Cerebellar cortex (tissue), 1 donor: ENCODE measurements at regions not wholly inside any gene's neighbourhood (a gene's known extent, or its start where the extent isn't known, plus 50 kb on each side); places are given as distances from the start of the nearest gene placed in this dataset.
"Not testable (repeated sequence)": the region's sequence is repeated elsewhere in the genome, so short reads cannot be mapped to it uniquely, and the experiment has no call there.

ENCODE experiments used
- DNase-seq: peaks from one replicate; pipeline ENCODE4 v3.0.0-alpha.2; 2015; ENCODE audit warnings: low spot score

- not testable (repeated sequence) for DNase-seq
Observed at GRCh38 chr16:22572331-22573224, 61.9 kb downstream of the NPIPB5 start.

GRCh38 chr16:22573225-22573530, 62.5 kb downstream of the NPIPB5 start:
- not testable (repeated sequence) for DNase-seq

- DNase-seq, result not testable (repeated sequence)
Observed at GRCh38 chr16:22576506-22576905, 65.8 kb downstream of the NPIPB5 start.

- DNase-seq, result not testable (repeated sequence)
Observed at GRCh38 chr16:22583195-22583594, 72.5 kb downstream of the NPIPB5 start.

GRCh38 chr16:22584459-22584858, 73.8 kb downstream of the NPIPB5 start:
- DNase-seq, result not testable (repeated sequence)

- DNase-seq, result not testable (repeated sequence)
Observed at GRCh38 chr16:22584941-22585340, 74.2 kb downstream of the NPIPB5 start.

GRCh38 chr16:22585431-22585830, 74.7 kb downstream of the NPIPB5 start:
- not testable (repeated sequence) for DNase-seq

- DNase-seq, result not testable (repeated sequence)
Observed at GRCh38 chr16:22586732-22587131, 76.0 kb downstream of the NPIPB5 start.

GRCh38 chr16:22589757-22590156, 79.1 kb downstream of the NPIPB5 start:
- not testable (repeated sequence) for DNase-seq

- DNase-seq, result not testable (repeated sequence)
Observed at GRCh38 chr16:22596445-22597045, 85.9 kb downstream of the NPIPB5 start.

- not testable (repeated sequence) for DNase-seq
Observed at GRCh38 chr16:22603744-22604143, 93.1 kb downstream of the NPIPB5 start.

GRCh38 chr16:22606619-22607018, 95.9 kb downstream of the NPIPB5 start:
- not testable (repeated sequence) for DNase-seq

GRCh38 chr16:22609798-22610197, 99.1 kb downstream of the NPIPB5 start:
- DNase-seq, result not testable (repeated sequence)

- not testable (repeated sequence) for DNase-seq
Observed at GRCh38 chr16:22611128-22611527, 100.4 kb downstream of the NPIPB5 start.

- no peak for DNase-seq
Observed at GRCh38 chr16:22614271-22614947, 103.7 kb downstream of the NPIPB5 start.

GRCh38 chr16:22618842-22619241, 108.2 kb downstream of the NPIPB5 start:
- no peak for DNase-seq

- no peak for DNase-seq
Observed at GRCh38 chr16:22621586-22622155, 111.0 kb downstream of the NPIPB5 start.

GRCh38 chr16:22622703-22623102, 112.0 kb downstream of the NPIPB5 start:
- no peak for DNase-seq

- no peak for DNase-seq
Observed at GRCh38 chr16:22623351-22623781, 112.7 kb downstream of the NPIPB5 start.

- DNase-seq, result peak; percentile 17
Observed at GRCh38 chr16:22624038-22624799, 113.5 kb downstream of the NPIPB5 start.

GRCh38 chr16:22624800-22625533, 114.3 kb downstream of the NPIPB5 start:
- DNase-seq, result no peak
